NCI-H146 treated with DMSO at 0.1 percent for 48 hours (cell line): ENCODE measurements at regions not wholly inside any gene's neighbourhood (a gene's known extent, or its start where the extent isn't known, plus 50 kb on each side); places are given as distances from the start of the nearest gene placed in this dataset.
"Not testable (repeated sequence)": the region's sequence is repeated elsewhere in the genome, so short reads cannot be mapped to it uniquely, and the experiment has no call there.

Experiments
- DNase-seq: peaks from one replicate; lab custom pipeline; 2025; ENCODE audit not compliant: unreplicated experiment; lab: John Stamatoyannopoulos, UW

DNA sequence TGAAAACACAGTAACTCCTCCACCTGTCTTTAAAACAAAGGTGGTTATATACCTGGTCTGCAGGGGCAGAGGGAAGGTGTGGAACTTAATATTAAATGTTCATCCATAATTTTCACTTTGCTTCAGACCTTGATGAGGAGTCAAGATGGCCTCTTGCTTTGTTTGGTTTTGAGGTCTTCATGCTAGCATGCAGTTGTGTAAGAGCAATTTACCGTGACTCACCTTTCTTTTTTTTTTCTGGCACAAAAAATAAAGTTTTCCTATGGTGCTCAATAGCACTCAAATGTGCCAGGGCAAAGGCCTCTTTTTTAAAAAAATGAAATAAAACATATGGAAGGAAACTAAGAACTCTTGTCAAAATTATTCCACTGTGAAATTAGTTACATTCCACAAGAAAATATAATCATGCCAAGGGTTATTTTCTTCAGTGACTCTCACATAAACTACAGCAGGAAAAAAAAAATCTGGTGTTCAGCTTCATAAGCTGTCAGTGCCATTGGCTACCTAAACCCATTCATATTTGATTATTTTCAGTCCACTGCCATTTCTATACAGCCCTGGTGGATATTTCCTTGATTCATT is 128.2 kb downstream of the SLC7A11 start:
- DNase-seq, result no peak

DNA sequence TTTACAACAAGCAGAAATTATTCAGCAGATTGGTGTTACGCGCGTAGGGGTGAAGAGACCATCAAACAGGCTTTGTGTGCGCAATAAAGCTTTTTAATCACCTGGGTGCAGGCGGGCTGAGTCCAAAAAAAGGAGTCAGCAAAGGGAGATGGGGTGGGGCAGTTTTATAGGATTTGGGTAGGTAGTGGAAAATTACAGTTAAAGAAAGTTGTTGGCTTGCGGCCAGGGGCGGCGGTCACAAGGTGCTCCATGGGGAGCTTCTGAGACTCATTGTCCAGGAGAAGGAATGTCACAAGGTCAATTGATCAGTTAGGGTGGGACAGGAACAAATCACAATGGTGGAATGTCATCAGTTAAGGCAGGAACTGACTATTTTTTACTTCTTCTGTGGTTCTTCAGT is 129.3 kb downstream of the SLC7A11 start:
- DNase-seq, result not testable (repeated sequence)

DNA sequence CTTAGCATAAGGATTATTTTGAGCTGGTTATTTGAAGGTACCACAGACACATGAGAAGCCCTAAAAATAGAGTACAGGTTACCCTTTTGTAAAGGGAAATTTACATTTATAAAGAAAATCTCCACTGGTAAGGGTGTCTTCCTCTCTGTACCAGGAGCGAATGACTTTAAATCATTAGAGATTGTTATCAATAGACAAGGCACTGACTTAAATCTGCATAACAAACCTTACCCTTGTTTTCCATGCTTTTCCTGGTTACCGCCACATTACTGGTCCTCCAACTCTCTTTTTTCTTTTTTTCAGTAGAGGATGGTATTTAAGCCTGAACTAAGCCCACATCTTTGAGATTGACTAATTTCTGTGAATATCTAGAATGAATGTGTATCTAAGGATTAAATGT is 129.8 kb downstream of the SLC7A11 start:
- no peak for DNase-seq

DNA sequence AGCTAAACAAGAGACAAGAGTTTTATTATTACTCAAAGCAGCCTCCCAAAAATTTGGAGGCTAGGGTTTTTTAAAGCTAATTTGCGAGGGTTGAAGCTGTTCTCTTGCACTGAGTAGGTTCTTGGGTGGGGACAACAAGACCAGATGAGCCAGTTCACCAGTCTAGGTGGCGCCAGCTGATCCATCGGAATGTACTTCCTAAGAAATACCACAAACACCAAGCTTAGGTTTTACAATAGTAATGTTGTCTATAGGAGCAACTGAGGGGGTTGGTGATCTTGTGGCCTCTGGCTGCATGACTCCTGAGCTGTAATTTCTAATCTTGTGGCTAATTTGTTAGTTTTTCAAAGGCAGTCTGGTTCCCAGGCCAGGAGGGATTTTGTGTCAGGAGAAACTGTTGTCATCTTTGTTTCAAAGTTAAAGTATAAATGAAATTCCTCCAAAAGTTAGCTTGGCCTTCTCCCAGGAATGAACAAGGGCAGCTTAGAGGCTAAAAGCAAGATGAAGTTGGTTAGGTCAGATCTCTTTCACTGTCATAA is 130.6 kb downstream of the SLC7A11 start:
- no peak for DNase-seq

DNA sequence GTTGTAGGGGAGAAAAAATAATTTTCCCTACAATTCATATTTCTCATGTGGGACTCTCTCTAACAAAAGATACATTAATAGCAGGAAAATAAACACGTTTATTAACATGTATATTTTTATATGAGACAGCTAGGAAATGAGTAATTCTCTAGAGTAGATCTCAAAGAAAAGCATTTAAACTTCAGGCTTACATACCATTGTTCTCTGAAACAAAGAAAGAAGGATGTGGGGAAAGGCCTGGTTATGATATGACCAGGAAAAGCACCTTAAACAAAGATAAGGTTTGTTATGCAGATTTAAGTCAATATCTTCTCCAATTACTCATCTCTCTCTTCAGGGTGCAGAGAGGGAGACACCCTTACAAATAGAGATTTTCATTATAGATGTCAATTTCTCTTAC is 131.3 kb downstream of the SLC7A11 start:
- DNase-seq, result no peak

DNA sequence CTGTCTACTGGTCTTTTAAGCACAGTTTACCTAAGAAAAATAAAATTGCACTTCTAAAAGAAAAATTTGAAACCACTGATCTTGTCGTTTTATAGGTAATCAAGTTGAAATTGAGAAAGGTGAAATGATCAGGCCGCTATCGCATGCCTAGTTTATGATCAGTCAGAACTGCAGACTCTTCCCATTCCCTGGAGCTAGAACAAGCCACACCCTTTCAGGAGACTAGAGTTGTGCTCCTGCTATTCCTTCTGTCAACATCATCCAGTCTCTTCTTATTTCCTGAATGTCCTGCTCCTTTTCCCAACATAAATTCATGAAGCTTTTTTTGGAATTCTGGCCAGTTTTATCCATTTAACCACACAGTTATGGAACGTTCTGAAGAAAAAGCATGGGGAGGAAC is 135.1 kb downstream of the SLC7A11 start:
- DNase-seq, result no peak

DNA sequence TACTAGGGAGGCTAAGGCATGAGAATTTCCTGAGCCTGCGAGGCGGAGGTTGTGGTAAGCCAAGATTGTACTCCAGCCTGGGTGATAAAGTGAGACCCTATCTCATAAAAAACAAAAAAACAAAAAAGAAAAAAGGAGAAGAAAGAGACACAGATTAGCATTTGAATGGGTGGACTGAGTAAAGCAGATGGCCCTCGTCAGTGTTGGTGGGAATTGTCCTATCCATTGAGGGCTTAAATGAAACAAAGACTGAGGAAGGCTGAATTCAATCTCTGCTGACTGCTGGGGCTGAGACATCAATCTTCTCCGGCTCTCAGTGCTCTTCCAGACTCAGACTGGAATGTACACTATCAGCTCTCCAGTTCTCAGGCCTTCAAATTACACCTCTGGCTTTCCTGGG is 136.8 kb downstream of the SLC7A11 start:
- no peak for DNase-seq

DNA sequence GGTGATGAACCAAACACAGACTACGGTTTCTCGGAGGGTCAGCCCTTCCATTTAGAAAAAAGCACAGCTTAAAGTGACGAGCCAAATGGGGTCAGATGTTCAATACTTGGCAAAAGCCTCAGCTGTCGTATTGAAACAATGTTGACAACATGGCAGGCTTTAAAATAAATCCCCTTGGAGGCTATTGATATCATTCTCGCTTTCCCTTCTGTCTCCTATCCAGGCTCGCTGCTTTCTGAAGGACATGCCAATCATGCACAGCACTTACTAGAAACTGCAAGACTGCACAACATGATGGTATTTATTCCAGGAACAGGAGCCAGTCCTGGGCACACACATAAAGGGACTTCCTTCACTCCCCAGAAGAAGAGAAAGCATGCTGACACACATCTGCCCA is 137.9 kb downstream of the SLC7A11 start:
- no peak for DNase-seq

DNA sequence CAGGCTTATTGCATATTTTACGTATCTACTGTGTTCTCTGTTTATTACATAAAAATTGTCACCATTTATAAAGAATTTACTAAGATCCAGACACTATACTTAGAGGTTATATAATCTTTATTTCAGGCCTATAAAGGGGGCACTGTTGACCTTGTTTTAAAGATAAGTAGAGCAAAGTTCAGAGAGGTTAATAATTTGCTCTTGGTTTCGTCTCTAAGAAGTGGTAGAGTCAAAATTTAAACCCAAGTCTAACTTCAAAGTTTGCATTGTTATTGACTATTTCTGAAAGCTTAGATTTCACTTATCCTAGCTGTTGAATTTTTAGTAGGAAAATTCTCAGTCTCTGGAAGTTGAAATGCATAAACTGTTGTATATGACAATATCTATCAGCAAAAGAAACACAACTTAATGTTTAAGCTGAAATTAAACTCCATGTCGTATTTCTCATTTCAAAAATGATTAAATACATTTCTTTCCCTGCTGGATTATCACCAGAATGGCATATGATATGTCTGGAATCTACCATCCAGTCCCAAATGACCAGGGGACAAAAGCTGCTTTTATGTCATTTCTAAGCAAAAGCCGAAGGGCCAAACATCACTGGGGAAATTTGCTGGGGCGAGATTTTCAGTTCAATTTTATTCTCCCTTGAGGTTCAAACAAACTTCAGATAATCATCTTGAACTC is 138.4 kb downstream of the SLC7A11 start:
- no peak for DNase-seq

DNA sequence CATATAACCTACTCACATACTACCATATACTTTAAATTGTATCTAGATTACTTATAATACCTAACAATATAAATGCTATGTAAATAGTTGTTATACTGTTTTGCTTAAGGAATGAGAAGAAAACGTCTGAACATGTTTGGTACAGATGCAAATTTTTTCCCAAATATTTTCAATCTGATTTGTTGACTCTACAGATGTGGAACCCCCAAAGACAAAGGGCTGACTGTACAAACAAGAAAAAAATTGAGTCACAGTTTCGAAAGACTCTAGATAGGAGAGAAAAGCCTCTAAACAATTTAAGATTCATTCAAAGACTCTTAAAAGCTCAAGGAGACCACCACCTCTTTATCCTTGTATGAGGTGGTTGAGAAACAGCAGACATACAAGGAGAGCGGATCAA is 142.8 kb downstream of the SLC7A11 start:
- DNase-seq, result no peak

DNA sequence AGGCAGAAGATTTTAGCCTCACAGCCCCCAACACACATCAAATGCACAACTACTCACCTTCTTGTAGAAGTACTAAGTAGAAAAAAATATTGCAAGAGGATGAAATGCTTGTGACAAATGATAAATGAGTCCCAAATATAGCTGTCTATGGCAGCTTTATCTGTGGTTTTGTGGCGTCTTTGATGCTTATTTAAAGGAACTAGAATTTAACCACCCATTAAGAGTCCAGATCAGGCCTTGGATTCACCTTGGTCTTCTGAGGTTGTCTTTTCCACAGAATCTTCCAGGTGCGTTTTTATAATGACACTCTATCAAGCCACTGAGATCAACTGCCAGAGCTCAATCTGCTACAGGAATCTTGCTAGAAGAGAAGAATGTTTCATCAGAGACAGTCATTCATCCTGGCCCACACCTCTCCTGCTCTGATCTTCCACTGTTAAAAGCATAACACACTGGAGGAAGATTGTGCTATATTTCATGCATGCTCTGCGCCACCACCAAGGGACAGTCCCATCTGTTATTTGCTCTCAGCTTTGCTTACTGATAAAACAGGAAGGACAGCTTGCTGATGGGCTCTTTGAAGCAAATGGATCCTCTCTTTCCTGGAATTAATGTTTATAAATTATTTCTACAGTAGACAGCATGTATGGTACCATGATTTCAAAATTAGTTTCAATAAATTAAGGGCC is 144.1 kb downstream of the SLC7A11 start:
- no peak for DNase-seq

DNA sequence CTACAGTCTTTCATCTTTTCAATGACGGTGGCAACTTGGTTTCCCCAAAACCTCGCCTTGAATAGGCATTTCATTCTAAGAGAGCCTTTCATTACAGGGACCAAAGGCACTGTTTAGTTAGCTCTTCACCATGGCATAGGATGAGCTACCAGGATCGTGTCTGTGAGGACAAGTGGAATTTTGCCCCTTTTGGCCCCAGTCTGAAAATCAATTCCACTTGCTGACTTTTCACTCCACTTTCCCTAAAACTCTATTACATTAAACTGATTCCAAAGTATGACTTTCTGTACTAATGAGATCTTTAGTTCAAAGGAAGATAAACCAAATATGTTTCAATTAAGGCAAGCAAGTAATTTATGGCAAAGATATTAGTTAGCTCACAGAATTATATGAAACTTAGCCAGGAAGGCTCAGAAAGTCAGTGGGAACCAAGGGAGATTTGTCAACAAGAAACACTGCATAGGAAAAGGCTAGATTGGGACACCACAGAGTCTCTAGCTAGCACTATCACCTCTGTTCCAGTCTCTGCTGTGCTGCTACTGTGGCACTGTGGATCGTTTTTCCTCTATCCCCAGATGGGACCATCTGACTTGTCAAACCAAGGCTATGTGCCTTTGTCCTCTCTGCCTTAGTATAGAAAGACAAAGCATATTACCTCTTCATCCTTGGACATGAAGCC is 145.6 kb downstream of the SLC7A11 start:
- no peak for DNase-seq

DNA sequence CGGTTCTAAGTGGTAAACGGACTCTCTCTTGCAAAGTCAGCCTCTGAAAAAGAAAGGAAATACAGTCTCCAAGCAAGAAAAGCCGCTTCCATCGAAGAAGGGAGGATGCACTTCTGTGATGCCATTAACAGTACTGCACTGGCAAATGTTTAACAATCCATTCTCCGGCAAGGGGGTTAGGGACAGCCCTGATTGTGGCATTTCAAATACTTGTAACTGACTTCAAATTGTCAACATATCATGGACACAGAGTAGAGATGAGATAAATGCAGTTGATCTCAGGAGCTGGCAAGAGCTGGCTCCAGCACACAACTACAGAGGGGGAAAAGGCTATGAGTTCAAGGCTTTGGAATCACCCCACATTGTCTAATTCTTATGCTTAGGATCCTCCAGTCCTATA is 146.8 kb downstream of the SLC7A11 start:
- no peak for DNase-seq

DNA sequence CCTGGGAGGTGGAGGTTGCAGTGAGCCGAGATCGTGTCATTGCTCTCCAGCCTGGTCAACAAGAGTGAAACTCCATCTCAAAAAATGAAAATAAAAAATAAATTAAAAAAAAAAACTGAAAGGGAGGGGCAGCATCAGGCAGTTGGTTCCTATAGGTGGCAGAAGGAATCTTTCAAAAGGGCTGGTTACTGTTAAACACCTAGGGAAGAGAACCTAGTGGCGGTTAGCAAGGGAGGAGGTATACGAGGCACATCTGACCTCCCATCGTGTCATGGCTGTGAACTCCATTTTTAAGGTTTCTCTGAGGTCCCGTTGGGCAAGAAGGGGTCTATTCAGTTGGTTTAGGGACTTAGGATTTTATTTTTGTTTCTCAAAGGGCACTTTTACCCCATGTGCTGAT is 150.1 kb downstream of the SLC7A11 start:
- DNase-seq, result no peak

DNA sequence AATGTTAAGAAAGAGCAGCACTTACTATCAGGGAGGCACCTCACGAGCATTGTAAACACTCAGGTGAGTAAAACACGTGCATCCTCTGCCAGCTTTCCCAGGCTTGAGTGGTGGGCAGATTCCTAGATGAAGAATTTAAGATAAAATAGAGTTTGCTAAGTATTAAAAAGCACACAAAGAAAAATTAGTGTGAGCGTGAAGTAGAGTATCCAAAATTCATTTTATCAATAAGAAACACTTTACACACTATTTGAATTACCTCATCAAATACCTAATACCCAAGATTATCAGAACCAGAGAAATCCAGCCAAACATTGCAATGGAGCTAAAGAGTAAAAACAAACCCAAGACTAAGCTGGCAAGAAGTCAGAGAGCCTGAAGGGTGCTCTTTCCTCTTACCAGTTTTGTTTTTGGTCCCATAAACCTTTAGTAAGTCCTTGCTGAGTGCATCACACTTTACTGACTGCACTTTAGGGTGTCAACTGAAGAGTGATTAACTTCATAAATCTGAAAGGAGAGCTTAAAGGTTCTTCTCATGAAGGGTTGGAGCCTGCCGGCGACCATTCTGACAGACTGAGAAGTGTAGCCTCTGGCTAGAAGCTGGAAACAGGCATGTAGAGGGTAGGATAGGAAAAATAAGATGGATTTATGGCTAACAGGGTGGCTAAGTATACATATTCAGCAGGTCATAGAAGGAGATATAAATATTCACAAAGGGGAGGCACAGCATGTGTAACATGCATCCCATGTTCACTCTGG is 151.1 kb downstream of the SLC7A11 start:
- DNase-seq, result no peak

DNA sequence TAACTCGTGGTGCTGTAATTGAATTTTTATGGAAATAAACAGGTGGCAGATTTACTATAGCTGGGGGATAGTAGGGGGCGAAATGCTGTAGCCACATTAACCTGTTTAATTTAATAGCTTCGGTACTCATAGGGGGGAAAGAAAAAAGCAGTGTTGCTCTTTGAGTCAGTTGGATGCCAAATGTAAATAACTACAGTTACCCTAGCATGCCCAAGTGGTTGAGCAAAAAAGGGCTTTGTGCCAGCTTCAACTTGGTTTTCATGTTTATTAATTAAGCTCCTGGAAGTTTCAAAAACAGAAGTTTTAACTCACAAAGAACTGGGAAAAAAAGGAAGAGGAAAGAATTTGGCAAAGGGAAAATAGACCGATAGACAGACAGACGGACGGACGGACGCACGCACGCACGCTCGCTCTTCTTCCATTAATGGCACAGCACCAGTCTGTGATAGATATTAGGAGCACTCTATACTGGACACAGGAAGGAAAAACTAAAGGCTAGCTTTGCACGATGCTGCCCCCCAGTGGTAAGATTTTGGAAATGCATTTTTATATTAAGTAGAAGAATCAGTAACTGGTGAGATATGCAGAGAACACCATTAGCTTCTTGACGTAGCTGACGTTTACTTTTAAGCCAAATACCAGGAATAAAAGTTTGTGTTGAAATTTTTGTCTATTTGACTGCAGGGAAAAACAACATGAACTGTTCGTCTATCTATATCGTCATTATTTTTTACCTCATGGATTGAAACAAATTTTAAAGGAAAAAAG is 151.8 kb downstream of the SLC7A11 start:
- DNase-seq, result peak; percentile 69

DNA sequence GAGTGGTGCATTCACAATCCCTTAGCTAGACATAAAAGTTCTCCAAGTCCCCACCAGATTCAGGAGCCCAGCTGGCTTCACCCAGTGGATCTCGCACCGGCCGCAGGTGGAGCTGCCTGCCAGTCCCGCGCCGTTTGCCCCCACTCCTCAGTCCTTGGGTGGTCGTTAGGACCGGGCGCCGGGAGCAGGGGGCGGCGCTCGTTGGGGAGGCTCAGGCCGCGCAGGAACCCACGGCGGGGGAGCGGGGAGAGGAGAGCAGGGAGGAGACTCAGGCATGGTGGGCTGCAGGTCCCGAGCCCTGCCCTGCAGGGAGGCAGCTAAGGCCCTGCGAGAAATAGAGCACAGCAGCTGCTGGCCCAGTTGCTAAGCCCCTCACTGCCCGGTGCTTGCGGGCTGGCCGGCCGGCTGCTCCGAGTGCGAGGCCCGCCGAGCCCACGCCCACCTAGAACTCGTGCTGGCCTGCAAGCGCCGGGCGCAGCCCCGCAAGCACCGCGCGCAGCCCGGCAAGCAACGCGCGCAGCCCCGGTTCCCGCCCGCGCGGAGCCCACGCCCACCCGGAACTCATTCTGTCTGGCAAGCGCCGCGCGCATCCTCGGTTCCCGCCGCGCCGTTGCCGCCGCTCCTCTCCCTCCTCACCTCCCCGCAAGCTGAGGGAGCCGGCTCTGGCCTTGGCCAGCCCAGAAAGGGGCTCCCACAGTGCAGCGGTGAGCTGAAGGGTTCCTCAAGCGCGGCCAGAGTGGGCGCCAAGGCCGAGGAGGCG is 153.5 kb downstream of the SLC7A11 start:
- no peak for DNase-seq

DNA sequence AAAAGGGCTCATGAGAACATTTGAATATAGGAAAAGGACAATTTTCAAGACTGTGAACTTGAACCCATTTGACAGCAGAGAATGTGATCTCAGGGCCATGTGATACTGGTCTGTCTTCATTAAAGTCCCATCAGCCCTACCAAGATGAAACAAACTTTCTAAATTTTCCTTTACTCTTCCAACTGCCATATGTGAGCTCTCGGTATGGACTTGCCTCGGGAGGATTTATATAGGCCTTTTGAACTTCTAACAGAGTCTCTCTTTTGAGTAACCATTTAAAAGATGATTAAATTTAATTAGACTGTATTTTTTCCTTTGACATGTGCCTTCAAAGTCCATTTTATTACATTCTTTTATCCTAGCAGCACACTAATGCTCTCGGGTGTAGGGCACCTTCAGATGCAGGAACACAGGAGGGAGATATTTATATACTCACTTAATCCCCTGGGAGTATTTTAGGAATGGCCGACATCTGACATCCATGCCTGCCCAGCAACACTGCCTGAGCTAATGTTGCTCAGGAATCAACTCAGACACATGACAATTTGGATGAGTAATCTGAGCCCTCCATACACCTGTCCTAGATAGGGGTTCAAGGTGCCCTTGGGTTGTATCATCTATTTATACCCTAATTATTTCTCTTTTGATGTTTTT is 155.0 kb downstream of the SLC7A11 start:
- no peak for DNase-seq

DNA sequence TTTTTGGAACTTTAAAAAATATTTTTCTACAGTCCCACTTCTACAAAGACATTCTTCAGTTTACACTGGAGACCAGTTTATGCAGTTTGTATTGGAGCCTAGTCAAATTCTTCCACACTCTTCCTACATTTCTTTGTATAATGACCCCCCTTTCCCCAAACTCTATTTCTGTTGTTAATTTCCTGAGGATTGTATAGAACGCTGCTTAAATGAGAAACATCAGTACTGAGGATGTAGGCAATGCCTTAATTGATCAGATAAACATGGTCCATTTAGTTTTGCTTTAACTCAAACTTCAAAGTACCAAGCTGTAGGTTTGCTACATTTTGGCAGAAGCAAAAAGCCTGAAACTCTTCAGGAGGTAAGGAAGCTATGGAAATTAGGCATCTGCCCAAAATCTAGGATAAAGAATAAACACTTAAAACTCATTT is 155.5 kb downstream of the SLC7A11 start:
- no peak for DNase-seq
